ENCODE measurements at regions not wholly inside any gene's neighbourhood (a gene's known extent, or its start where the extent isn't known, plus 50 kb on each side); places are given as distances from the start of the nearest gene placed in this dataset.
"Not testable (repeated sequence)": the region's sequence is repeated elsewhere in the genome, so short reads cannot be mapped to it uniquely, and the experiment has no call there.

- no peak overlapping the region for H3K4me2 ChIP-seq (ENCODE audit: low read depth, low read length, poor library complexity, severe bottlenecking)
- H3K9ac ChIP-seq (ENCODE audit: low read depth, low read length, poor library complexity, severe bottlenecking): no peak overlapping the region
- H3K9me2 ChIP-seq (replicated peaks; ENCODE audit: low read depth, low read length): no peaks in the 10 kb centered on the region
- no peaks in the 10 kb centered on the region for H3K4me1 ChIP-seq (ENCODE audit: insufficient read depth, low read length, poor library complexity, severe bottlenecking)
- H3K9me3 ChIP-seq (ENCODE audit: insufficient read depth, low read depth, low read length): no peaks in the 10 kb centered on the region
- no peaks in the 10 kb centered on the region for H3K36me3 ChIP-seq (ENCODE audit: insufficient read depth, low read length)
- H3K79me2 ChIP-seq (ENCODE audit: insufficient read depth, low read length): no peaks in the 10 kb centered on the region
- no peaks in the 10 kb centered on the region for H4K20me1 ChIP-seq (ENCODE audit: insufficient read depth, low read length, poor library complexity, severe bottlenecking)
- no peak overlapping the region for H3K4me3 ChIP-seq (ENCODE audit: low read length, poor library complexity, severe bottlenecking)
- no peaks in the 10 kb centered on the region for H3K27me3 ChIP-seq (ENCODE audit: insufficient read depth, low read length, poor library complexity, severe bottlenecking)
- H3F3A ChIP-seq (ENCODE audit: low read depth): no peaks in the 10 kb centered on the region
- H2AFZ ChIP-seq (ENCODE audit: low read length): no peak overlapping the region
- TF ChIP-seq CTCF (conservative IDR thresholded peaks at IDR 0.05; ENCODE audit: low read length) (no peak), EZH2phosphoT487 (IDR thresholded peaks at IDR 0.05; ENCODE audit: borderline replicate concordance) (no peak)
These were observed 171.8 kb downstream of the MZT1 start for GRCh38 chr13:72555601-72556000.

DNA sequence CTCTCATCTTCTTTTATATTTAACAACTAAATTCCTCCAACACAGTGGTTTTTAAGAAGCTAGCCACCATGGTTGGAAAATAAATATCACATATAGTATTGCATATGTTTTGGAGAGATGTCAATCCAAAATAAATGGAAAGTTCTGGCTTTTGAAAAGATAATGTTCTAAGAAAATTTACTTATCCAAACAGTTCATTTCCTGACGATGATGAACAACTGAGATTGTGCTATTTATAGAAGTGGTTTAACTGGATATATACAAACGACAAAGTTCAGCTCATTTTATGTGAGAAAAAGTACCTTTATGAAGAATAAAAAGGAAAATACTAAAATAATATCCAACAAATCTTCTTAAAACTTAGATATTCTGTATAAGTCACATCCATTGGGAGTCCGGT is 174.7 kb downstream of the MZT1 start:
- Histone ChIP-seq H2AFZ (ENCODE audit: low read length) (no peak overlapping the region), H3K4me3 (ENCODE audit: low read length, poor library complexity, severe bottlenecking) (no peak overlapping the region)
- TF ChIP-seq EZH2phosphoT487 (IDR thresholded peaks at IDR 0.05; ENCODE audit: borderline replicate concordance): no peak
- no peak for TF ChIP-seq CTCF (conservative IDR thresholded peaks at IDR 0.05; ENCODE audit: low read length)

GRCh38 chr13:72545895-72546294 is 181.5 kb downstream of the MZT1 start:
- not testable (repeated sequence) for H3K79me2 ChIP-seq (ENCODE audit: insufficient read depth, low read length); H3K4me2 ChIP-seq (ENCODE audit: low read depth, low read length, poor library complexity, severe bottlenecking); H3K27me3 ChIP-seq (ENCODE audit: insufficient read depth, low read length, poor library complexity, severe bottlenecking); H4K20me1 ChIP-seq (ENCODE audit: insufficient read depth, low read length, poor library complexity, severe bottlenecking); H3K9ac ChIP-seq (ENCODE audit: low read depth, low read length, poor library complexity, severe bottlenecking); H3K4me1 ChIP-seq (ENCODE audit: insufficient read depth, low read length, poor library complexity, severe bottlenecking); H2AFZ ChIP-seq (ENCODE audit: low read length); H3K36me3 ChIP-seq (ENCODE audit: insufficient read depth, low read length); H3K4me3 ChIP-seq (ENCODE audit: low read length, poor library complexity, severe bottlenecking); H3F3A ChIP-seq (ENCODE audit: low read depth); H3K9me2 ChIP-seq (replicated peaks; ENCODE audit: low read depth, low read length); H3K9me3 ChIP-seq (ENCODE audit: insufficient read depth, low read depth, low read length)

More for the DNA sequence above, 174.7 kb downstream of the MZT1 start:
- no peaks in the 10 kb centered on the region for H3F3A ChIP-seq (ENCODE audit: low read depth)
- no peaks in the 10 kb centered on the region for H3K9me2 ChIP-seq (replicated peaks; ENCODE audit: low read depth, low read length)
- no peak overlapping the region for H3K4me2 ChIP-seq (ENCODE audit: low read depth, low read length, poor library complexity, severe bottlenecking)
- no peaks in the 10 kb centered on the region for H3K79me2 ChIP-seq (ENCODE audit: insufficient read depth, low read length)
- no peak overlapping the region for H3K9ac ChIP-seq (ENCODE audit: low read depth, low read length, poor library complexity, severe bottlenecking)
- no peaks in the 10 kb centered on the region for H3K36me3 ChIP-seq (ENCODE audit: insufficient read depth, low read length)
- H4K20me1 ChIP-seq (ENCODE audit: insufficient read depth, low read length, poor library complexity, severe bottlenecking): no peaks in the 10 kb centered on the region
- no peaks in the 10 kb centered on the region for H3K9me3 ChIP-seq (ENCODE audit: insufficient read depth, low read depth, low read length)
- H3K27me3 ChIP-seq (ENCODE audit: insufficient read depth, low read length, poor library complexity, severe bottlenecking): no peaks in the 10 kb centered on the region
- no peaks in the 10 kb centered on the region for H3K4me1 ChIP-seq (ENCODE audit: insufficient read depth, low read length, poor library complexity, severe bottlenecking)

GRCh38 chr13:72545030-72545719 is 182.3 kb downstream of the MZT1 start:
- no peak overlapping the region for H3K4me2 ChIP-seq (ENCODE audit: low read depth, low read length, poor library complexity, severe bottlenecking)
- no peaks in the 10 kb centered on the region for H3K27me3 ChIP-seq (ENCODE audit: insufficient read depth, low read length, poor library complexity, severe bottlenecking)
- H4K20me1 ChIP-seq (ENCODE audit: insufficient read depth, low read length, poor library complexity, severe bottlenecking): no peaks in the 10 kb centered on the region
- TF ChIP-seq EZH2phosphoT487 (IDR thresholded peaks at IDR 0.05; ENCODE audit: borderline replicate concordance) (no peak), CTCF (conservative IDR thresholded peaks at IDR 0.05; ENCODE audit: low read length) (no peak)
- no peaks in the 10 kb centered on the region for H3K9me2 ChIP-seq (replicated peaks; ENCODE audit: low read depth, low read length)
- H3K9me3 ChIP-seq (ENCODE audit: insufficient read depth, low read depth, low read length): no peaks in the 10 kb centered on the region
- no peaks in the 10 kb centered on the region for H3K4me1 ChIP-seq (ENCODE audit: insufficient read depth, low read length, poor library complexity, severe bottlenecking)
- no peak overlapping the region for H2AFZ ChIP-seq (ENCODE audit: low read length)
- H3K36me3 ChIP-seq (ENCODE audit: insufficient read depth, low read length): no peaks in the 10 kb centered on the region
- H3K4me3 ChIP-seq (ENCODE audit: low read length, poor library complexity, severe bottlenecking): no peak overlapping the region
- H3F3A ChIP-seq (ENCODE audit: low read depth): no peaks in the 10 kb centered on the region
- H3K79me2 ChIP-seq (ENCODE audit: insufficient read depth, low read length): no peaks in the 10 kb centered on the region
- no peak overlapping the region for H3K9ac ChIP-seq (ENCODE audit: low read depth, low read length, poor library complexity, severe bottlenecking)

Measured in Loucy (cell line).